ENCODE measurements at regions not wholly inside any gene's neighbourhood (a gene's known extent, or its start where the extent isn't known, plus 50 kb on each side); places are given as distances from the start of the nearest gene placed in this dataset.

GRCh38 chr6:27161603-27161945 is 85.9 kb upstream of the PRSS16 start:
- H3K4me1 ChIP-seq (ENCODE audit: insufficient read depth, low read length), result peaks cover 22% of the 10 kb centered on the region
- in situ Hi-C loops (cut with HindIII; ENCODE audit: extremely low pct_ligation_motif_present, low pct_unique_long_range_greater_than_20kb) (no loop called here), intact Hi-C loops (cut with micrococcal nuclease; ENCODE audit: unreplicated experiment) (no loop called here)
- no peak for FAIRE-seq
- ATAC-seq, result no peak
- no peak overlapping the region for H3K27ac ChIP-seq (ENCODE audit: extremely low read length, insufficient read depth, low read length)
- peak overlapping the region; percentile 21; the same call in 1 of the 2 replicates for H3K4me2 ChIP-seq (ENCODE audit: low read depth, low read length)
- DNase-seq (ENCODE audit: low spot score), result no peak
- no TSS peak for BruUV-seq (replicated peaks)
- WGBS (ENCODE audit: low lambda C conversion rate), result 46% methylated on average over 4 of the region's 4 CpGs
- no peak overlapping the region for H3K4me3 ChIP-seq (replicated peaks in 1 of 3; ENCODE audit: insufficient read depth in 1 of 3, low read depth in 2 of 3, low read length in 3 of 3)
- H4K20me1 ChIP-seq (ENCODE audit: insufficient read depth, low read length), result no peaks in the 10 kb centered on the region
- H3K36me3 ChIP-seq (replicated peaks in 1 of 2; ENCODE audit: control insufficient read depth in 1 of 2, insufficient read depth in 2 of 2, low read length in 2 of 2), result no peaks in the 10 kb centered on the region
- H2AFZ ChIP-seq (ENCODE audit: low read length), result no peak overlapping the region
- ChIA-PET CTCF (ENCODE audit: low intra/inter-chr PET ratio, low total read pairs) (interaction anchor here (0.9 to 1.8 kb wide), 5 partner anchors 34 to 734 kb away, joined by 3 to 8 read pairs (median 5); no protein-coding TSS in a partner anchor), POLR2A (no interaction called here)
- H3K27me3 ChIP-seq (ENCODE audit: control insufficient read depth in 1 of 2, insufficient read depth in 2 of 2, low read length in 2 of 2), result no peaks in the 10 kb centered on the region; a peak in 1 of 5 replicates
- no peak overlapping the region for H3K9ac ChIP-seq (ENCODE audit: insufficient read depth, low read depth, low read length)
- no peaks in the 10 kb centered on the region for H3K9me3 ChIP-seq (ENCODE audit: low read length)
- no peaks in the 10 kb centered on the region for H3K79me2 ChIP-seq (ENCODE audit: insufficient read depth, low read length)
- TF ChIP-seq, protein P1, sequence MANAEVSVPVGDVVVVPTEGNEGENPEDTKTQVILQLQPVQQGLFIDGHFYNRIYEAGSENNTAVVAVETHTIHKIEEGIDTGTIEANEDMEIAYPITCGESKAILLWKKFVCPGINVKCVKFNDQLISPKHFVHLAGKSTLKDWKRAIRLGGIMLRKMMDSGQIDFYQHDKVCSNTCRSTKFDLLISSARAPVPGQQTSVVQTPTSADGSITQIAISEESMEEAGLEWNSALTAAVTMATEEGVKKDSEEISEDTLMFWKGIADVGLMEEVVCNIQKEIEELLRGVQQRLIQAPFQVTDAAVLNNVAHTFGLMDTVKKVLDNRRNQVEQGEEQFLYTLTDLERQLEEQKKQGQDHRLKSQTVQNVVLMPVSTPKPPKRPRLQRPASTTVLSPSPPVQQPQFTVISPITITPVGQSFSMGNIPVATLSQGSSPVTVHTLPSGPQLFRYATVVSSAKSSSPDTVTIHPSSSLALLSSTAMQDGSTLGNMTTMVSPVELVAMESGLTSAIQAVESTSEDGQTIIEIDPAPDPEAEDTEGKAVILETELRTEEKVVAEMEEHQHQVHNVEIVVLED (CRISPR knock-in tag; IDR thresholded peaks at IDR 0.05; ENCODE audit: borderline replicate concordance), result no peak
- TF ChIP-seq NFKB2 (CRISPR knock-in tag; IDR thresholded peaks at IDR 0.05; ENCODE audit: borderline replicate concordance) (no peak), SAP130 (CRISPR knock-in tag; IDR thresholded peaks at IDR 0.05; ENCODE audit: low read depth) (no peak), GTF3A (CRISPR knock-in tag; conservative IDR thresholded peaks at IDR 0.05) (no peak), ZNF589 (CRISPR knock-in tag; conservative IDR thresholded peaks at IDR 0.05) (no peak), FOXK2 (IDR thresholded peaks at IDR 0.05) (no peak)
- TF ChIP-seq, protein P2, sequence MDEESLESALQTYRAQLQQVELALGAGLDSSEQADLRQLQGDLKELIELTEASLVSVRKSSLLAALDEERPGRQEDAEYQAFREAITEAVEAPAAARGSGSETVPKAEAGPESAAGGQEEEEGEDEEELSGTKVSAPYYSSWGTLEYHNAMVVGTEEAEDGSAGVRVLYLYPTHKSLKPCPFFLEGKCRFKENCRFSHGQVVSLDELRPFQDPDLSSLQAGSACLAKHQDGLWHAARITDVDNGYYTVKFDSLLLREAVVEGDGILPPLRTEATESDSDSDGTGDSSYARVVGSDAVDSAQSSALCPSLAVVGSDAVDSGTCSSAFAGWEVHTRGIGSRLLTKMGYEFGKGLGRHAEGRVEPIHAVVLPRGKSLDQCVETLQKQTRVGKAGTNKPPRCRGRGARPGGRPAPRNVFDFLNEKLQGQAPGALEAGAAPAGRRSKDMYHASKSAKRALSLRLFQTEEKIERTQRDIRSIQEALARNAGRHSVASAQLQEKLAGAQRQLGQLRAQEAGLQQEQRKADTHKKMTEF (CRISPR knock-in tag; IDR thresholded peaks at IDR 0.05), result no peak
- TF ChIP-seq, protein P3, sequence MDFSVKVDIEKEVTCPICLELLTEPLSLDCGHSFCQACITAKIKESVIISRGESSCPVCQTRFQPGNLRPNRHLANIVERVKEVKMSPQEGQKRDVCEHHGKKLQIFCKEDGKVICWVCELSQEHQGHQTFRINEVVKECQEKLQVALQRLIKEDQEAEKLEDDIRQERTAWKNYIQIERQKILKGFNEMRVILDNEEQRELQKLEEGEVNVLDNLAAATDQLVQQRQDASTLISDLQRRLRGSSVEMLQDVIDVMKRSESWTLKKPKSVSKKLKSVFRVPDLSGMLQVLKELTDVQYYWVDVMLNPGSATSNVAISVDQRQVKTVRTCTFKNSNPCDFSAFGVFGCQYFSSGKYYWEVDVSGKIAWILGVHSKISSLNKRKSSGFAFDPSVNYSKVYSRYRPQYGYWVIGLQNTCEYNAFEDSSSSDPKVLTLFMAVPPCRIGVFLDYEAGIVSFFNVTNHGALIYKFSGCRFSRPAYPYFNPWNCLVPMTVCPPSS (IDR thresholded peaks at IDR 0.05), result no peak
- TF ChIP-seq, protein P4, sequence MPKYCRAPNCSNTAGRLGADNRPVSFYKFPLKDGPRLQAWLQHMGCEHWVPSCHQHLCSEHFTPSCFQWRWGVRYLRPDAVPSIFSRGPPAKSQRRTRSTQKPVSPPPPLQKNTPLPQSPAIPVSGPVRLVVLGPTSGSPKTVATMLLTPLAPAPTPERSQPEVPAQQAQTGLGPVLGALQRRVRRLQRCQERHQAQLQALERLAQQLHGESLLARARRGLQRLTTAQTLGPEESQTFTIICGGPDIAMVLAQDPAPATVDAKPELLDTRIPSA (CRISPR knock-in tag; IDR thresholded peaks at IDR 0.05; ENCODE audit: borderline replicate concordance), result no peak

Measured in HepG2 (cell line).